Uterus (tissue), 2 donors: ENCODE measurements at regions not wholly inside any gene's neighbourhood (a gene's known extent, or its start where the extent isn't known, plus 50 kb on each side); places are given as distances from the start of the nearest gene placed in this dataset.

Source experiments
- CTCF ChIP-seq, 4 experiments: fragments of 200-600 bp in 2 of 4; fragments of 450-650 bp in 2 of 4; sonication (generic) in 2 of 4; IDR thresholded peaks; one replicate each; pipeline ENCODE4 v1.5.1; 2016 to 2019; ENCODE audit warnings: antibody characterized with exemption in 4 of 4, mild to moderate bottlenecking in 2 of 4, moderate library complexity in 1 of 4
- POLR2A ChIP-seq, 2 donors: fragments of 450-650 bp; IDR thresholded peaks; one replicate each; pipeline ENCODE4 v1.6.1; 2016; ENCODE audit warnings: antibody characterized with exemption in 2 of 2, mild to moderate bottlenecking in 1 of 2, moderate library complexity in 1 of 2

GRCh38 chr6:80478030-80478429, 371.6 kb downstream of the BCKDHB start:
- TF ChIP-seq CTCF (IDR thresholded peaks at IDR 0.05) (no peak), POLR2A (IDR thresholded peaks at IDR 0.05) (no peak)
